Stimulated activated naive CD4-positive, alpha-beta T cell (primary cell): ENCODE measurements at regions not wholly inside any gene's neighbourhood (a gene's known extent, or its start where the extent isn't known, plus 50 kb on each side); places are given as distances from the start of the nearest gene placed in this dataset.
"Not testable (repeated sequence)": the region's sequence is repeated elsewhere in the genome, so short reads cannot be mapped to it uniquely, and the experiment has no call there.

ENCODE experiments used
- DNase-seq, 6 experiments: peaks; one replicate each; lab custom pipeline; 2025; lab: John Stamatoyannopoulos, UW

DNA sequence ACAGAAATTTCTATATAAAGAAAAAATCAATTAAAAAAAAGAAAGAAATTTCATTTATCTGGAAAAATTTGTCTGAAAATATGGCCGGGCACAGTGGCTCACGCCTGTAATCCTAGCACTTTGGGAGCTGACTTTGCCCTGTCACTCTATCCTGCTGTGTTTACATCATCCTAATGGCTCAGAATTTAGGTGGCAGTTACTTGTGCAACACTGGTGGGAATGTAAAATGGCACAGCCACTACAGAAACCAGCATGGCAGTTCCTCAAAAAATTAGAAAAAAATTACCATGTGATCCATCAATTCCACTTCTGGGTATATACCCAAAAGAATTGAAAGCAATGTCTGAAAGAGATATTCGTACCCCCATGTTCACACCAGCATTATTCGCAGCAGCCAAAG lies 405.2 kb upstream of the AUTS2 start:
- no peak for DNase-seq

DNA sequence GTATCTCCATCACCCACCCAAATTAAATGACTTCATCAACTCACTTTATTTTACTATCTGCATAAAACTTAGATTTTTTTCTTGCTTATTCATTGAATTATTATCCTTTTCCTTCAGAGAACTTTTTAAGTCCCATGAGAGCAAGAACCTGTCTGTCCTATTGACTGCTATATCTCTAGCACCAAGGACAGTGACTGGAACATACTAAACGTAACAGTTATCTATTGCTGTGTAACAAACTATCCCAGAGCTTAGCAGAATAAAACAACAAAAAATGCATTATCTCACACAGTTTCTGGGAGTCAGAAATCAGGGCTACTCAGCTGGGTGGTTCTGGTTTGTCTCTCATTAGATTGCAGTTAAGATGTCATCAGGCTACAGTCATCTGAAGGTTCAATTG lies 401.7 kb upstream of the AUTS2 start:
- no peak for DNase-seq

DNA sequence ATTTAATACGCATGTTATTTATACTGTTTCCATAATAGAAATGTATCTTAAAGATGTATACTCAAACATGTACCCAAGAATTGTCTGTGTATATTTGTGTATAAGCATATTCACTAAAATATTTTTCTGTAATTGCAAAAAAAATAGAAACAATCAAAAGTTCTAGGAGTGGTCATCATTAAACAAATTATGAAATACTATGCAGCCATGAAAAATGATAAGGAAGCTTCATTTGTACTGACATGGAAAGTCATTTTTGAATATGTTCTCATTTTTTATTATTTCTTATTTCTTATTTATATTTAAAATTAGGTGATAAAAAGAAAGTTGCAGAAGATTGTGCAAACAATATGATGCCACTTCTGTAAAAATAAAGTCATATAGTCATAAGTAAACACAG lies 400.0 kb upstream of the AUTS2 start:
- DNase-seq, result no peak

DNA sequence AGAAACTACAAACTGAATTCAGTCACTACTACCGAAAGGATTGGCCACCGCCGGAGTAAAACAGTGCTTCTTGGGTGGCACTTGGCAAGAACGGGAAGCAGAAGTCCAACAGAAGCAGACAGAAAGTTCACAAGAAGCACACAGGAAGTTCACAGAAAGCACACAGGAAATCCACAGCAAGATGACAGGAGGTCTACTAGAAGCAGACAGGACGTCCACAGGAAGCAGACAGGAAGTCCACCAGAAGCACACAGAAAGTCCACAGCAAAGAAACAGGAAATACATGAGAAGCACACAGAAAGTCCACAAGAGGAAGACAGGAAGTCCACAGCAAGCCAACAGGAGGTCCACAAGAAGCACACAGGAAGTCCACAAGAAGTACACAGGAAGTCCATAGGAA lies 399.2 kb upstream of the AUTS2 start:
- DNase-seq, result peak in 3 of 6 experiments; percentile 22 to 50 (median 24)

DNA sequence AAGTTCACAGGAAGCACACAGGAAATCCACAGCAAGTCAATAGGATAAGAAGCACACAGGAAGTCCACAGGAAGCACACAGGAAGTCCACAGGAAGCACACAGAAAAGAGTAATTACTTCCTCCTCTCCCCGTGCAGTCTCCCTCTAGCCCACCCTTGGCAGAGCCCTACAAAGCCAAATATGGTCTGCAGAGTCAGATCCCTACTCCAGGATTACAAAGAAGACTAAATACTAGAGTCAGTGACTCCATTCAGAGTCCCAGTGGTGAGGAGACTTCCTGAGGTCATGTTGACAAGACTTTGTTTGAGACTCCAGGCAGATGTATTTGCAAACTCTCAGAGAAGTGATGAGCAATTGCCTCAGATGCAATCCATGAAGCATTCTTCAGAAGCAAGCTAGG lies 398.6 kb upstream of the AUTS2 start:
- peak in 2 of 6 experiments; percentile 3 to 50 for DNase-seq

DNA sequence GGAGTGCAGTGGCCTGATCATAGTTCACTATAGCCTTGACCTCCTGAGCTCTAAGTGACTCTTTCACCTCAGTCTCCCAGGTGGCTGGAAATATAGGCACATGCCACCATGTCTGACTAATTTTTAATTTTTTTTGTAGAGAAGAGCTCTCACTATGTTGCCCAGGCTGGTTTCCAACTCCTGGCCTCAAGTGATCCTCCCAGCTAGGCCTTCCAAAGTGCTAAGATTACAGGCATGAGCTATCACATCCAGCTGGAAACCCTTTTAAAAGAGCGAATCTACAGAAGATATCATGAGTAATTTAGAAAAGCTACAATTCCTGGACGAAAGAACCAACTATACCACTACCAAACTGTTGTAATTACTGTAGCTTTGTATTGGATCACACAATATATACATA lies 394.4 kb upstream of the AUTS2 start:
- DNase-seq, result no peak

DNA sequence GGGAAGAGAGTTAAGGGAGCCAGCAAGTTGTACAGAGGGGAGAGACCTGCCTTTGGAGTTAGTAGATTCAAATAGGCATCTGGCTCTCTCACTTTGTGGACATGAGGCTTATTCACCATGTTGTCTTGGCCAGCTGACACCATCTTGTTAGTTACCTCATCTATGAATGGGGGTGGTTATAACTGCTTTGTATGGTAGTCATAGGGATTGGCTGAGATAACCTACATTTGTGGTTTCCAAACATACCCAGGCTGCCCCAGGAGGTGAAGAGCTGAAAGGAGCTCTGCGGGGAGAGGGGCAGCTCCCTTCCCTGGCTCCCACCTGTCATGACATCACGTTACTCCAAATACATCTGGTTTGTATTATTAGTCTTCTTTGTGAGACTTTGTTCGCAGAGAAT lies 393.3 kb upstream of the AUTS2 start:
- no peak for DNase-seq

DNA sequence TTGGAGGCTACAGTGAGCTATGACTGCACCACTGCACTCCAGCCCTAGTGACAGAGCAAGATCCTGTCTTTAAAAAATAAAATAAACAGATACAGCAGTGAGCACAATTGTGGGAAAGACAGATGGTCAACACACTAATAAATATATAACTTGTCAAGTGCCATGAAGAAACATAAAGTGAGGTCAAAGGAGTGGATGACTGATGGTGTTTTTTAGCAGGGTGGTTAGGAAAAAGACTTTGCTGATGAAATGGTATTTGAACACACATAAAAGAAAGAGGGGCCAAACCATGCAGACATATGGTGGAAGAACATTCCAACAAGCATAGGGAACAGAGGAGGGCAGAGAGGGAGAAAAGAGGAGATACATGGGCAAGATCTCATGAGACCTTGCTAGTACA lies 392.7 kb upstream of the AUTS2 start:
- no peak for DNase-seq

DNA sequence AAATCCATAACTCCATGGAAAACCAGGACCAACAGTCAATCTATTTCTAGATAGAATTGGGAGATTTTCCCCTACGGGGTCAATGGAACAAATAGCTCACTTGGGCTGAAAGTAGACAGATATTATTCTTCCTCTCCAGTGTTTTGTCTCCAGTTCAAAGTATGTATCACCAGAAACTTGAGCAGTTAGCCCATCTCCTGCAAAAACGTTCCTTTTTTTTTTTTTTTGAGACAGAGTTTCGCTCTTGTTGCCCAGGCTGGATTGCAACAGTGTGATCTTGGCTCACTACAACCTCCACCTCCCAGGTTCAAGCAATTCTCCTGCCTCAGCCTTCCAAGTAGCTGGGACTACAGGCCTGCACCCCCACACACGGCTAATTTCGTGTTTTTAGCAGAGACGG lies 390.0 kb upstream of the AUTS2 start:
- DNase-seq, result no peak

DNA sequence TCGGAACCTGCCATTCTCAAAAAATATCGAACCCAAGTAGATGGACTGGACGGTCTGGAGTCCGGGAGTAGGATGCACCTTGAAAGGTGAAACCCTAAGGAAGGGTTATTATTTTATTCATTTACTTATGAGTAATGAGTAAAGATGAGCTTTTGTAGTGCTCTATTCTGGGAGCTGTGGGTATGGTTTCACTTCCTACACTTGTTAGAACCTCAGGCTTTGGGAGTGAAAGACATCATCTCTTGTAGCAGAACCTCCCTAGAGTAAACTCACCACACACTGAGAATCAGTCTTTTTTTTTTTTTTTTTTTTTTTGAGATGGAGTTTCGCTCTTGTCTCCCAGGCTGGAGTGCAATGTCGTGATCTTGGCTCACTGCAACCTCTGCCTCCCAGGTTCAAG lies 389.4 kb upstream of the AUTS2 start:
- no peak for DNase-seq

DNA sequence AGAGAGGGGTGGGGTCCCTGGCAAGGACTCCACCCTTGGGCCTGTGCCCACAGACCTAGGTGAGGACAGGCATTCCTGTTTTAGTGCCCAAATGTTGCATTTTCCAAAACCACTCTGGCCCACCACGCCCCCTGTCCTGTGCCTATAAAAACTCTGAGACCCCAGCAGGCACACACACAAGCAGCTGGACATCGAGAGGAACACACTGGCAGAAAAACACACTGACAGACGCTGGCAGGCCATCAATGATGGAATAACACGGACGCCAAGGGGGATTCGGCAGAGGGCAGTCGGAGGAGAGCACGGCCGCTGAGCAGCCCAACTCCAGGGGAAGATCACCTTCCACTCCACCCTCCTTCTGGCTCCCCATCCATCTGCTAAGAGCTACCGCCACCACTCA lies 386.9 kb upstream of the AUTS2 start:
- DNase-seq, result no peak

DNA sequence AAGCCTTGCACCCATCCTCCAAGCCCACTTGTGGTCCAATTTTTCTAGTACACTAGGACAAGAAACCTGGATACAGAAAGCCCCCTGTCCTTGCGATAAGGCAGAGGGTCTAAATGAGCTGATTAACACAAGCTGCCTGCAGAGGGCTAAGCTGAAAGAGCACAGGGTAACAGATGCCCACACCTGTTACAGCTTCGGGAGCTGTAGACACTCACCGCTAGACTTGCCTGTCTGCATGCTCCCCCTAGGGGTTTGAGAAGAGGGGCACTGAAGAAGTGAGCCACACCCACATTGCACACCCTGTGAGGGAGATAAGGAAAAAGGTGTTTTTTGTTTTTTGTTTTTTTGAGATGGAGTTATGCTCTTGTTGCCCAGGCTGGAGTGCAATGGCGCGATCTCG lies 386.5 kb upstream of the AUTS2 start:
- no peak for DNase-seq

DNA sequence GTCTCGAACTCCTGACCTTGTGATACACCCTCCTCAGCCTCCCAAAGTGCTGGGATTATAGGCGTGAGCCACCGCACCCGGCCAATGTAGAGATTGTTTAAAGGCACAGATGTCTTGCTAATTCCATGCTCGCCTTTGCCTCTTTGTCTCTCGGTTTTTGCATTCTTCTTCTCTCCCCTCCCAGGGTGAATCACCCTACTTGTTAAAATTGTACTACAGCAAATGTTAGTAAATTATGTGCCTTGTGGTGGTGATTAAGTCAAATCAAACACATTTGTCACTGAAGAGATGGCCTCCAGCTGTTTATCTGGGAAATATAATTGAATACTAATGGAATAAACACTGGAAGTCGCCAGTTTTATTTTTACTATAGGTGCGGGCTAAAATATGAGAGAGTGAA lies 384.4 kb upstream of the AUTS2 start:
- no peak for DNase-seq

DNA sequence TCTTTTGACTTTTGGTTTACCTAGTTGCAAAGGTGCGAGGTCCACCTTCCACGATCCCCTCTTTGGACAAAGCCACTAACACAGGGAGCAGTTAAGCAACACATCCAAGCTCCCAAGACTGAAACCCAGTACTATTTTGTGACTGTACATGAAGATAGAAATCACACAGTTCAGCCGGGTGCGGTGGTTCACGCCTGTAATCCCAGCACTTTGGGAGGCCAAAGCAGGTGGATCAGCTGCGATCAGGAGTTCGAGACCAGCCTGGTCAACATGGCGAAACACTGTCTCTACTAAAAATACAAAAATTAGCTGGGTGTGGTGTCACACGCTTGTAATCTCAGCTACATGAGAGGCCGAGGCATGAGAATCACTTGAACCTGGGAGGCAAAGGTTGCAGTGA lies 382.8 kb upstream of the AUTS2 start:
- not testable (repeated sequence) for DNase-seq

DNA sequence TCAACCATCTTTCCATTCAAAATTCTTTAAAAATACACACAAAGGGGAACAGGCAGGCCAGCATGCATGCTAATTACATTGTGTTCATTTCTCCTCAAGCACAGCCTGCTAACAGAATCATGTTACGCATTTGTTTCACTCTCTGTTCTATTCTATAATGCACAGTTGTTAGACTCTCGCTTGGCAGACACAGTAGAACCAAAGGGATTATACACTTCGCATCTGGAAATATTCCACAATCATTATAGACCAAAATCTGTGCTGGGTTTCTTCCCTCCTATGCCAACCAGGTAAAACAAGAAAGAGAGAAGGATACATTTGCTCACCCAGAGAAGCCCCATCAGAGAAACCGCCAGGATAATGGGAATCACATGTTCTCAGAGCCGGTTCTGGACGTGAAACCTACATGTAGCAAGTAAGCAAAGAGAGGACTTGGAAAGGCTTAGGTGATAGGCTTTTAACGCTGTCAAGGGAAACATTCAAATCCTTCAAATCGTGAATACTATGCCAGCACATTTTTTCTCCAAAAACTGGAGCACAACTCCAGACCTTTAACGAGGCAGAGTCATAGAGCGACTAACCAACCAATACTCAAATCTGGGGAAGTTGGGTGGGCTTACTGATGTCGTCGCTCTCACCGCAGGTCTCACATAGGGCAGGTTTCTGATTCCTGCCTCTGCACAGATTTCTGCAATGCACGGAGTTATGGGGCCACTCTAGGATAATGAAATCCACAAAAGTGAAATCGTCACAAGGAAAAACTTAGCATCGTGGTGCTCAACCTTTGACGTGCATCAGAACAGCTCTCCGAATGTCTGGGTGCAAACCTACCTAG lies 380.5 kb upstream of the AUTS2 start:
- DNase-seq, result no peak

DNA sequence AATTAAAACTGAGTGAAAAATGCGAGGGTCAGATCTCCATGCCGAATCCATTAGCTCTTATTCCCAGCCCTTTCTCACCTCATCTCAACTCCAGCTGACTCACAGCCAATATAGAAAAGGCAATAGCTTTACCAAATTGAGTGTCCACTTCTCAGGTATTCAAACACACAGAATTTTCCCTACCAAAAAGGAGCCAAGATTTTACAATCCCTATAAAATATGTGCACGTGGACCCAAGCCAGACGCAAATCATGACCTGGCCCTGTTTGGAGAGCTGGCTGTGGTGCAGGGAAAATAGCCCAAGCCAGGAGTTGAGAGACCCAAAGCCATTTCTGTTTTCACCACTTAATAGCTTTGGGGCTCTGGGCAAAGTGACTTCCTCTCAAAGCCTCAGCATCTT lies 379.7 kb upstream of the AUTS2 start:
- no peak for DNase-seq

DNA sequence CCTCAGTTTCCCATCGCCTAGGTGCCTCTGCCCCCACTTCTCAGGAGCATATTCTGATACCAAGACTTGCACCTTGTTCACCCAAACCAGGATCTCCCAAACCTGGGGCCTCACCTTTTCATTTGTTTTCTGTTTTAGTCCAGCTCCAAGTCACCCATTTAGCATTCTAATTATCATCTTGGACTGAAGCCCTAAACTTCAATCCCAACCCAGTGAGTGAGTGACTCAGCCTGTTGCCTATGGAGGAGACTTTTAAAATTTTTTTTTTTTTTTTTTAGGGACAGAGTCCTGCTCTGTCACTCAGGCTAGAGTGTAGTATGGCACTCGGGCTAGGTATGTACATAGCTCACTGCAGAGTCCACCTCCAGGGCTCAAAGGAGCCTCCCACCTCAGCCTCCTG lies 378.9 kb upstream of the AUTS2 start:
- no peak for DNase-seq

DNA sequence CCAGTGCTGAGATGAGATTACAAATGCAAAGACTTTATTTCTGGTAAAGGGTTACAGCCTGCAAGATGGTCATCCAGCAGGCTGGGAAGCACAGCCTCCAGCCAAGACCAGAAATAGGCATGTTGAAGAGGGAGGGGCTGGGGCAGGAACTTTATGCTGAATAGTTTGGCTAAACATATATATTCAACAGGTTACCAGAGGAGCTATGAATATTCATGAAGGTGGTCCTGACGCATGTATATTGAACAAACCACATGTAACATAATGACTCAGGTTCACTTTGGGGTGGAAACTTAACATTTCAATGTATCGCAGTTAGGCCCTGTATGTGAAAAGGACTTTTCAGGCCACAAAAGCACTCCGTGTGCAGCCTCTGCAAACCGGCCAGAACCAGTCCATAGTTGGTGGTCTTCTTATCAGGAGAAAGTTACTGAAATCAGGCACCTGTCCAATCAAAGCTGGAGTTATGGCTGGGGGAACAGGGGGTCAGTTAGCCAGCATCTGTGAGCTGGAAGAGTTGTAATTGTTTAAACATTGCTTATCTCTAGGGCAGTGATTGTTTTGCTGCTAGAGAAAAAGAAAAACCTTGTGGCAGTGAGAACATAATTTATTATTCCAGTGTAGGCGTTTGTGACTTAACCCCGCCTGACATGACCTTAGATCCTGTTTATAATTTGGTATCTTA lies 372.9 kb upstream of the AUTS2 start:
- no peak for DNase-seq

DNA sequence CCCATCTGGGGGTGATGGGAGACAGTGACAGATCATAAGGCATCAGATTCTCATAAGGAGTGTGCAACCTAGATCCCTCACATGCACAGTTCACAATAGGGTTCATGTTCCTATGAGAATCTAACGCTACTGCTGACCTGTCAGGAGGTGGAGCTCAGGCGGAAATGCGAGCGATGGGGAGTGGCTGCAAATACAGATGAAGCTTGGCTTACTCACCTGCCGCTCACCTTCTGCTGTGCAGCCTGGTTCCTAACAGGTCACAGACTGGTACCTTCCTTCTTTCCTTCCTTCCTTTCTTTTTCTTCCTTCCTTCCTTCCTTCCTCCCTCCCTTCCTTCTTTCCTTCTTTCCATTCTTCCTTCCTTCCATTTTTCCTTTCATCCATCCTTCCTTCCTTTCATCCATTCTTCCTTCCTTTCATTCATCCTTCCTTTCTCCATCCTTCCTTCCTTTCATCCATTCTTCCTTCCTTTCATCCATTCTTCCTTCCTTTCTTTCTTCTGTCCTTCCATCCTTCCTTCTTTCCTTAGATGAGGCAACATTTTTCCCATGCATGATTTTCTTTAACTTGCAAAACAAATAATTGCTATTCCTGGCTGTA lies 370.0 kb upstream of the AUTS2 start:
- DNase-seq, result no peak

DNA sequence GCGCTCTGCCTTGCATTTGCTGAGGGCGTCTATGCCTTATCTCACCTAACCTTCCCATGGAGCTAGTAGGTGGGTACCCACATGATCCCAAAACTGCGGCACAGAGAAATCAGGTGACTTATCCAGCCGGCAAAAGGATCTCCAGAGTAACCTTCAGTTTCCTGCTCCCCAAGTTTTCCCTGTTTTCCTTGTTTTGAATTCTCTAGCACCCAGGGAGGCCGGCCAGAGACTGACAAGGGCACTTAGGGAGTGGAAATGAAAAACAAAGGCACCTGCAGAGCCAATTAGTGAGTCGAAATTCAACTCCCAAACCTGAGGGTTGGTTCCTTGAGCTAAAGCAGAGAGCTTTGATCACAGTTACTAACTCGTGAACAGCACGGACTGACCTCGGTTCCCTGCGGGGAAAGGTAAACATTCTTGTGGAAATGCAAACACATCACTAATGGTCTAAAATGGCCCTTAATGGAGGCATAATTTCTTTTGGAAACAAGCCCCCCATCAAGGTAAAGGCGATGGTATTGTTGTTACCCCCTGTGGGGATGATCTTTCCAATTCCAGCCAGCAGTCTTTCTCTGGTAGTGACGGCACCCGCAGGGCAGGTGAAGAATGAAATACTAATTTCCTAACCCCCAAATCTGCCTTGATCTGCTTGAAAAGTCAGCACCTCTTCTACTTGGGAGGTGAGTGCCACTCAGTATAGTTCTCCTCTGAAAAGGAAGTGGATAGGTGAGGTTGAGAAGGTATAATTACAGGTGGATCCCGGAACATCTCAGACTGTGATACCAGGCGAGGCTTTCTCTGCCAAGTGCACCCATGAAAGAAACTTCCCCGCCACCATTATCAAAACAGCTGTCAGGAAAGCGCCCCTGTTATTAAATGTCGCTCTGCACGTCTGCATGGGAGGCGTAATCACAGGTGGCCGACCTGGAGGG lies 365.6 kb upstream of the AUTS2 start:
- DNase-seq, result no peak

DNA sequence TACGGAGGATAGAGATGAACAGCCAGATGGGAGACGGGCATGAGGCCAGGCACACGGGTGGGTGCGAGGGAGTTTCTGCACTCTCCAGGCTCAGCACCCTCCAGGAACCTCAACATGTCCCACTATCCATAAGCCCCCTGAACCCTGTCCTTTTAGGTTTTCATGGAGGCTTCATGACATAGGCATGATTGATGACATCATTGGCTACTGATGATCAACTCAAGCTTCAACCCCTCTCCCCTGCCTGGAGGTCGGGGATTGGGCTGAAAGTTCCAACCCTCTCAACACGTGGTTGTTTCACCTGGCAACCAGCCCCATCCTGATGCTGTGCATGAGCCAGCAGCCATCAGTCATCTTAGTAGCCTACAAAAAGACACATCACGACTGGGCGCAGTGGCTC lies 360.7 kb upstream of the AUTS2 start:
- no peak for DNase-seq

DNA sequence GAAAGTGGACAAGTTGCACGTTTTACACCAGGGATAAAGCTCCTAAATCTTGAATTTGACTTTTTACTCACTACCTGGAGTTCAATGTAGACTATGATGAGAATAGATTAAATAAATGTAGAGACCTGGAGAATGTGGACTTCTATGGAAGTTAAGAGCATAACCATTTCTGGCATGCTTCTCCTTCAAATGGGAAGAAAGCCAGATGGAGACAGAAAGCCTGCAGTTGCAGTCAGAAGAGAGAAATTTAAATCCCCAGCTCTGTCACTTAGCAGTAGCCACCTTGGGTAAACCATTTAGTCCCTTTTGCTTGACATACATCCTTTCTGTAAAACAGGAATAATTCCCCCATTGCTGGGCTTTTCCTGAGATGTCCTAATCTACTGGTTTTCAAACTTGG lies 355.3 kb upstream of the AUTS2 start:
- DNase-seq, result no peak
